PC-3 (cell line): ENCODE measurements at regions not wholly inside any gene's neighbourhood (a gene's known extent, or its start where the extent isn't known, plus 50 kb on each side); places are given as distances from the start of the nearest gene placed in this dataset.

Source experiments
- CTCF ChIP-seq: fragments of 300-600 bp; sonication (generic); conservative IDR thresholded peaks from 2 replicates; pipeline ENCODE4 v1.5.1; 2017; ENCODE audit warnings: antibody characterized with exemption, low read depth, mild to moderate bottlenecking, low read length
- EZH2 ChIP-seq: fragments of 300-600 bp; sonication (generic); IDR thresholded peaks from one replicate; pipeline ENCODE4 v1.6.1; 2017; ENCODE audit warnings: antibody characterized with exemption, mild to moderate bottlenecking, low read length; ENCODE audit not compliant: unreplicated experiment
- EZH2phosphoT487 ChIP-seq: fragments of 300-600 bp; sonication (generic); IDR thresholded peaks from 2 replicates; pipeline ENCODE4 v1.6.1; 2018; ENCODE audit warnings: mild to moderate bottlenecking, antibody characterized with exemption, low read length, borderline replicate concordance

DNA sequence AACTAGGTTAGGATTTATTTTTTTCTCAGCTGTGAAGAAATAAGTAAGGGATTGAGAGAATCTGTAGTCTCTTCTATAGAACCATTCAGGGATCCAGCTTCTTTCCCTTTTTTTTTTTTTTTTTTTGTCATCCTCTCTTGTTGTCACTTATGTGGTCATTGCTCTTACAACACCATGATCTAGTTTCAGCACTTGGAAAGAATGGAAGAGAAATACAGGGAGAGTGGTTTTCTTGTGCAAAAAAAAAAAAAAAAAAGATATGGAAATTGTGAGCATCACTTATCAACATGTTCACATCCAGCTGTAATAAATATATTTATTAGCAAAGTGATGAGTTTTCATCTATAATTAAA is 599.3 kb downstream of the SLC6A15 start:
- no peak for TF ChIP-seq CTCF
- TF ChIP-seq EZH2: no peak
- no peak for TF ChIP-seq EZH2phosphoT487
